Urothelium cell line (cell line): ENCODE measurements at regions not wholly inside any gene's neighbourhood (a gene's known extent, or its start where the extent isn't known, plus 50 kb on each side); places are given as distances from the start of the nearest gene placed in this dataset.
A peak's percentile ranks its signal among the peaks of the same experiment; 100 is the strongest.

Experiments
- DNase-seq: peaks from one replicate; pipeline ENCODE4 v3.0.0; 2011; ENCODE audit warnings: low spot score, mixed read lengths
- FAIRE-seq: peaks from 2 replicates; lab custom pipeline; 2011; peaks lifted over from hg19 to GRCh38; lab: Jason Lieb, UNC

DNA sequence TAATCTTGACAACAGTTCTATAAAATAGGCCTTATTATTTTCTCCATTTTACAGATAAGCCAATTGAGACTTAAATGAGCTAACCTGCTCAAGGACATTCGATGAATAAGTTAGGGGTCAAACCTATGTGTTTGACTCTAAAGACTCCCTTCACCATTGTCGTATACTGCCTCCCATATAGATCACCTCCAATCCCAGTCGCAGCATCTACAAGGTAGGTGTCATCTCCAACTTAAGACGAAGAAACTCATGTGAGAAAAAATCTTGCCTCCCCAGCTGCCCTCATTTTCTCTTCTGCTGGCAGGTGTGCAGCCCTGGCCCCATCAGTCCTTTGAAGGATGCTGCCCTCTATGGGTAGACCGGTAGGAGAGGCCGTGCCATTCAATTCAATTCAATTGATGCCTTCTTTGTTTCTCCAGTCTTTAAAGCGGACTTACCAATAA, 75.2 kb upstream of the SMARCA2 start:
- no peak for DNase-seq
- FAIRE-seq = no peak

DNA sequence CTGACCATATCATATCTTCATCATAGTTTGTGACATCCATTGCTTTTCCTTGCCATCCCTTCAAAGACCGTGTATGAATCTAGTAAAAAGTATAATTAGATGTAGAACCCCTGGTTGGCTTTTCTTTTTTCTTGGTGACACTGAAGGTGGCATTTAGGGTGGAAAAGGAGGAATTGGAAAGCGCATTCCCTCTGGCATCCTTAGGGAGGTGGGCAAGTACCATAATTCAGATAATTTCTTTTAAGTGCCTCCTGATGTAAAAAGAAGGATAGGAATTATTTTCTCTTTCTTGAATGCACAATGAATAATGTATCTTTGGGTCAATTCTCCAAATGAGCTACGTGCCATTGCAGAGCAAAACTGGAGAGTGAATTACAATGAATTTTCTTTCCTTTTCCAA, 73.2 kb upstream of the SMARCA2 start:
- DNase-seq (no peak), FAIRE-seq (no peak)

DNA sequence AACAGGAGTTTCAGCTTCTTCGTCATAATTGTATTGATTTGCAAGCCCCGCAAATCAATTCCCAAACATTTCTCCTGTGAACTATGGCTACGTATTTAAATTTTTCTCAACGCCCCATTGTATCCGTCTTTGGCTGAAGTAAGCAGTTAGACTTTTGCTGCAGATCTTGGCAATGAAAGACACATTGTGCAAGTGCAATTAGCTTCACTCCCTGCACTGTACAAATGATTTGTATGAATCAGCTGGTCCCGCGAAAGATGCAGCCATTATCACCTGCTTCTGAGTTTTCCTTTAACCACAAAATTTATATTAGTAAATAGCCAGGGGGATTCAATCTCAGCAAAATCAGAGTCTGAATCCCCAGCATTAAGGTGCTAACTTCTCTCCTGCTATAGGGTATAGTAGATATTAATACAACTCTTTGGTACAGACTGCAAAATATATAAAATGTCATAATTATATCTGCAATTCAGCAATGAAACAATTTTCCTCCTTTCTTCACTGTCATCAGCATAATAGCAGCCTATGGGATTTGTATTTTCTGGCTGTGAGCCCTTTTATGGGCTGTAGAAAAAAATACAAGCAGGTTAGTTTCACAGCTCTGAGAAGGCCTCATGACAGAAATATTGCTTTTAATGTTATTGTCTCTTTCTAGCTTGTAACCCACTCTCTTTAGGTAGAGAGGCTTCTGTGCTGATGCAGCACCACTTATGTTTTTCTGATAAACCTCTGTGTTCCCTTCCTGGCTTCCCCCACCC, 68.4 kb upstream of the SMARCA2 start:
- DNase-seq (no peak), FAIRE-seq (no peak)

DNA sequence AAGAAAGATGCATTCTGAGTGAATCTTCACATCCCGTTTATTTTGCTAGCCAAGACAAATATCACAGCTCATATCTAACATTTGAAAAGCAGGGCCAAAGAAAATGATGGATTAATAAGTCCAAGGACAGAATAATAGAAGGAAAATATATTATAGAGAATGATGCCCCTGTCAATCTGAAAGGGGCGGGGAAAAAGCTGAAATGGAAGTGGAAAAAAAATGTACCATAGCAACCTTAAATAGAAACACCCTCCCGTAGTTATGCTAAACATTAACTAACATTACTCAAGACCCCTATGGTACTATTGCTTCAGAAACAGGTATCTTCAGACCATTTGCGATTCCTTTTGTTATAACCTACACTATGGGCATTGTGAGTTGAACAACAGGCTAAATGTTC, 67.7 kb upstream of the SMARCA2 start:
- DNase-seq (no peak), FAIRE-seq (no peak)

DNA sequence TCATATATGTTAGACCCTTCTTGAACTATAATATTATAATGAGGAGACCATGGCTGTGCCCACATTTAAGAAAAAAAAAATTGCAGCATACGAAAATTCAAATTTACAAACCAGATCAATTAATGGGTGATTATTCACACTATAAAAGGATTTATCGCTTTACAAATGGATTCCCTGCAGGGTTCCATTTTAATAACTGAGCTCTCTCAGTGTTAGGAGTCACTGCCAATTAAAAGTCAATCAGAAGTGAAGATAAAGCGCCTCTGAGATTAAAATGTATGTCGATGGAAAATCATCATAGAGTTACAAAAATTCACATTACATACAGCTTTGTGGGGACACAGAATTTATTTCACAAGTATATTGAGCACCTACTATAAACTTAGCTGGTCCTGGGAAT, 66.6 kb upstream of the SMARCA2 start:
- no peak for DNase-seq
- no peak for FAIRE-seq

DNA sequence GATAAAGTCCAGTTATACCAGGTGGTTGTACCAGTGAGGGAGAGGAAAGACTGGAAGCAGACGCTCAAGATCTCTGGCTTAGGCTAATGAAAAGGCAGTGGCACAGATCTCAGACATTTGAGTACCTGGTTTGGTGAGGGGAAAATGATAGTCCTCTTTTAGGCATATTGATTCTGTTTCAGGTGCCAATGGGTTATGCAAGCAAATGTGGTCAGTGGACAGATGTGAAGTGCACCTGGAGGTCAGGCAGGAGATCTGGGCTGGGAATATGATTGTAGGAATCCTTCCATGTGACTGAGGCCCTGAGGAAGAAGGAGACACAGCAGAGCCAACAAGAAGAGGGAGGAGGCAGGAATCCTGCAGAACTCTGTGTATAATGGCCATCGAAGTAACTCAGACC, 63.7 kb upstream of the SMARCA2 start:
- DNase-seq (no peak), FAIRE-seq (no peak)

DNA sequence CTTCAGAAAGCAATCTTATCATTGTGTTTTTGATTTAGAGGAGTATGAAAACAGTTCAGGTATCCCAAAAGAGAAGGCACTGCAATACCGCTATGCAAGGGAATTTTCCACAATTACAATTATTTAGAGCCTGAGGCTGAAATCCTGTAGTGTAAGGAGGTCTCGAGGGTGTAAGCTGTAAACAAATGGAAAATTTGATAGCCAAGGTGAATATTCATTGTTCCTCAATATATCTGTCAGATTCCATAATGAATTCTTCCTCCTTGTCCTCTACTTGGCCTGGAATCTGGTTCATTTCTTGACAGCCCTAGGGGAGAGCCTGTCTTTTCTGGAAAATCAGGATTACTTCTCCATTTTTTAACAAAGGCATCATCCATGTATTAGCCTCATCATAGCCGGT, 63.1 kb upstream of the SMARCA2 start:
- no peak for FAIRE-seq
- no peak for DNase-seq

DNA sequence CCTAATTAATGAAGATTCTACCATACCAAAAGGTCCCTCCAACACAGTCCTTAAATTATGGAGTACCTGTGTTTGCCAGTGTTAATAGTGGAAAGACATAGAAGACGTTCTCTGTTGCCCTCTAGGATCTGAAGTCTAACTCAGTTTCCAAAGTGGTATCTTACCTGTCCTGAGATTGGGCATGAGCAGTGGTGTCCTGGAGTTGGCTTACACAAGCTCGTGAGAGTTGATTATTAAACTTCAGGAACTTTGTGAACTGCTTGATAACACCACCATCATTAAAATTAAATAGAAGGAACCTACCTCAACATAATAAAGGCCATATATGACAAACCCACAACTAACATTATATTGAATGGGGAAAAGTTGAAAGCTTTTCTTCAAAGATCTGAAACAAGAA, 60.9 kb upstream of the SMARCA2 start:
- DNase-seq = no peak
- no peak for FAIRE-seq

DNA sequence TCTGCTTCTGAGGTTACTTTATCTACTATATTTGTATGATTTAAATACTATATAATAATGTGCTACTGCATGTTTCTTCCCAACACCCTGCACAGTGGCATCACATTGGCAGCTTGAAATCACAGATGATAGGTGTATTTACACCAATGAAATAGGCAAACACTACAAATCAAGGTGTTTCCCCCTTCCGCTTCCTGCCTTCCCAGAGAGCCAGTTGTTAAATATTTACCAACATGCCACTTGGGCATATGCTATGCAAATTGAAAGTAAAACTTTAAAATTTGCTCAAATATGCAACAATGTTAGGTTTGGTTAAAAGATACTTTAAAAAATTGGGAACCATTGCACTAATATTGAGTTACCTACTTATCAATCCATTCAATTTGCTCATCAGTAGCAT, 58.2 kb upstream of the SMARCA2 start:
- no peak for DNase-seq
- FAIRE-seq = no peak

DNA sequence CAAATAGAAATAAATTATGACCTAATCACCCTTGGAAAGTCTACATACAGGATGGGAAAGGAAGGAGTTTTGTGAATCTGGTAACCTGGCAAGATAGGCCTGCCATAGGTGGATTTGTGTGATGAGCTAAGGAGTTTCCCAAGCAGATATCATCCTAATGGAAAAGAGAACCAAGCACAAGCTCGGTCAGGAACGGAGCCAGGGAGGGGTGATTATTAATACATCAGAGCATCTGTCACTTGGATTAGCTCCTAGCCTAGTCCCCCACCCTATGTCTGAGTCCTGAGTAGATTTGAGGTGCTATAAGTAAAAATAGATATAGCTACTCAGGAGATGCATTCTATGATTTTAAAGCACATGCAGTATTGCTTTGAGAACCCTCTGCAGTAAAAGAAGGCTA, 57.3 kb upstream of the SMARCA2 start:
- DNase-seq (no peak), FAIRE-seq (no peak)

DNA sequence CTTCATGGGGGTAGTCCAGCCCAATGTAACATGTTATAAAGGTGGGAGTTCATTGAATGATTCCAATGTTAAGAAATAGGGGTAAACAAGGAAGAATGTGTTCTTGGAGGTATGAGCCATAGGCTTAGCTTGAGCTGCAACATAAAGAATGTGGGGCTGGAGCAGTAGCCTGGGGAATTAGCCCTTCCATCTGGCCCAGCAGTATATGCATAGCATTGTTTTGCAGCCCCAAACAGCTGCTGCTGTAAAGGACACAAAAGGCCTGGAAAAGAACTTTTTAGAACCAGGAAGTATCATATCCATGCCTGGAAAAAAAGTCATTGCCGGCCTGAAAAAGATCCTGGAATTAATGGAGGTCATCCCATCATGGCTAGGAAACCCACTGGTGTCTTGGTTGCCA, 55.8 kb upstream of the SMARCA2 start:
- FAIRE-seq (no peak), DNase-seq (no peak)

DNA sequence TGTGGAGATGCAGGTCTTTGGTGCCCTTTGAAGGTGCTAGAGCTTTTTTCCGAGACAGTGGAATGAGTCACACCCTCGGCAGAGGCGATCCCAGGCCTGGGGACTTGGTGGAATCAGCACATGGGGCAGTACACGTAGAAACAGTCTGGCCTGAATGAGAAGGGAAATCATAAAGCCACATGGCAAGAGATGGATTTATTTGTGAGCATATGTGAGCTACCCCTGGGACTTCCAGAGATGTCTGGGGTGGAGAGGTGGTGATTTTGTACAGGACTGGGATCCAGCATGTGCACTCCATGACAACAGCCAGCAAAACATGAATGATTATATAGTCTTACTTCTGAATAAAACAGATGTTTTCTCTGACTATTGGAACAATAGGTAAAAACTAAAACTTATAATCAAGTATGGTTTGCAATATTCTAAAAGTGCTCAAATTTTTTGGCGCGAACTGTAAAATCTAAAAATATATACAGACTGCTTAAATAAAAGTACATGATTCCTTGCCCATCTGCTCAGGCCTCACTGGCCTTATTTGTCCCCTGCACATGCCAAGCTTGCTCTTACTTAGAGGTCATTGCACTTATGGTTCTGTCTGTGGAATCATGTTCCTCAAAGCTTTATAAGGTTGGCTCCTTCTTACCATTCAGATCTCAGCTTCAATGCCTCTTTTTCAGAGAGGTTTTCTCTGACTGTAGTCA, 54.7 kb upstream of the SMARCA2 start:
- DNase-seq = peak; percentile 4
- FAIRE-seq = no peak

DNA sequence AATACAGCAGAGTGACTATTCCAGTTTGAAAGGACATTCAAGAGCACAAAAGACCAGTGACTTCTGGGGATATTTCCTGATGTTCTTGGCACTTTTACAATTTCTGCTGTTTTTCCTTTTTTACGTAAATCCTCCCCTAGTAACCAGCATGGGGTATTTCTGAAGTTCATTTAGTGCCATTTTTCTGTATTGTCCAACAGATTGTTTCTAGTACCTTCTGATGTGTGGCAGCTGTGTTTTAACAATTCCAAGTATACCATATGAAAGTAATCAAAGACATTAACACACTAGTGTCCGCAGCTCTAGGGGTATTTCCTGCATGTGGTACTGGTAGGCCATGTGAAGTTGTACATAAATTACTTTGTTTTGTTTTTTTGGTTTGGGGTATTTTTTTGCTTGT, 53.0 kb upstream of the SMARCA2 start:
- FAIRE-seq (no peak), DNase-seq (no peak)

DNA sequence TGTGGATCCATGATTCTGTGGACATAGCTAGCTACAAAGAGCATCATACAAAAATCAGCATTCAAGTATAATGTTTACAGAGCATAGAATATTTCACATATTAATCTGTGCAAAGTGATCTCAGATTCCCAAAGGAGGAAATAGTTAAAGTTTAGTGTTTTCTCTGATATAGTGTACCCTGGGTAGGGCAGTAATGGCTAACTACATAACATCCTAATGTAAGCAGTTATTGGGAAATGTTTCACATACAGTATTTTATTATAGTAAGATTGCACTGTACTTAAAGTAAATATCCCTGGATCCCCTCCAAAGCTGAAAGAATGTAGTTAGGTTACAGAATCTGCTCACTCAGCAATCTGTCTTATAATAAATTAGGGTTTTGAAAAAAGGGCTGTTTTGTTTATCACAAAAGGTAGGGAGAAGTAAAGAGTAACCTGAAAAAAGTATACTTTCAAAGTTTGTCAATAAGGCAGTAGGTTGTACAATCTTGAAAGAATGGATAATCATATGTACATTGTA, 52.5 kb upstream of the SMARCA2 start:
- FAIRE-seq (no peak), DNase-seq (no peak)

DNA sequence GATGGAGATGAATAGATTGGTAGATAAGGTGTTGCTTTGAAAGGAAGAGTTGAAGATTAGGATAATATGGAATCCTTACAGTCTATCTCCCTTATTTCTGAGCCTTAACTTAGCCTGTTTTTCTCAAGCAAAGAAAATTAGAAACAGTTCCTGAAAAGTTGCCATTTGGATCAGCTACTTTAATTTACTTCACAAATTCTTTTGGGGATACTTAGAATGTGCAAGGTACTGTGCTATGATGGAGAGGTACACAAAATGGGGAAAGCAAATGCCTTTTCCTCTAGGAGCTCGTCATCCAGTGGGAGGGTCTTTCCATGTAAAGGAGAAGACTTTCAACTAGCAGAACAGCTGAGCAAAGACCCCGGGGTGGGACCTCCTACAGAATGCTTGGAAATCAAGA, 51.1 kb upstream of the SMARCA2 start:
- DNase-seq (no peak), FAIRE-seq (no peak)
